ENCODE measurements at regions not wholly inside any gene's neighbourhood (a gene's known extent, or its start where the extent isn't known, plus 50 kb on each side); places are given as distances from the start of the nearest gene placed in this dataset.

DNA sequence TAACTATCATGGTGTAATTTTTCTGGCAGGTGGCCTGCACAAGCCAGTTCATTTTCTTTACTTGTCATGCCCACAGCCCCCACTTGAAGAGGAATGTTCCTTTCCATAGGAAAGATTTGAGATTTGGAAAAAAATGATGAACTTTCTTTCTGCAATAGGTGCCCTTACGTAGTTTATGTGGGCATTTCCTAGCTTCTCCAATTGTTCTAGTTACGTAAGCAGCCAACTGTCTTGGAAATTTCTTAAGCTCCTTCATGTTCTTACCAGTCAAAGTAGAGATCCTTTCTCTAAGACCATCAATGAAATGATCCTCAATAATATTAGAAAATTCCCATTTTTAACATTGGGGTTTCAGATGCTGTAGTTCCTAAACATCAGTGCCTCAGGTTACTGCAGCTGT lies 109.5 kb upstream of the F3 start:
- no peak for DNase-seq (ENCODE audit: low read depth, low spot score)
- no peak overlapping the region for H3K27ac ChIP-seq

DNA sequence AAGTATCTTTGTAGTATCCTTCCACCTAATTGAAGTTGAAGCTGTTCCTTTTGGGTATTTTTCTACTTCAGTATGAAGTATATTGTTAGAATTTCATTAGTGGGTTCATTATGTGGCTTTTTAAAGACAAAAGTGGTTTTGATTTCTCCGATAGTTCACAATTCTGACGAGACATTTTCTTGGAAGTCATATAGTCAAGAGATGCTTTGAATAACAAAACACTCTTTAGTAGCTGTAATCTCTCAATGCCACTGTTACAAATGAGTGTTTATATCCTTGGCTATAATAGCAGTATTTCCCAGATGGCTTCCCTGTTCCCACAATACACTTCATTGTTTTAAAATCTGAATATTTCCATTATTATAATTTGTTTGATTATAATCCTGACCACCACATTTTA lies 108.7 kb upstream of the F3 start:
- peak overlapping the region; percentile 99 for H3K27ac ChIP-seq
- DNase-seq (ENCODE audit: low read depth, low spot score): no peak

DNA sequence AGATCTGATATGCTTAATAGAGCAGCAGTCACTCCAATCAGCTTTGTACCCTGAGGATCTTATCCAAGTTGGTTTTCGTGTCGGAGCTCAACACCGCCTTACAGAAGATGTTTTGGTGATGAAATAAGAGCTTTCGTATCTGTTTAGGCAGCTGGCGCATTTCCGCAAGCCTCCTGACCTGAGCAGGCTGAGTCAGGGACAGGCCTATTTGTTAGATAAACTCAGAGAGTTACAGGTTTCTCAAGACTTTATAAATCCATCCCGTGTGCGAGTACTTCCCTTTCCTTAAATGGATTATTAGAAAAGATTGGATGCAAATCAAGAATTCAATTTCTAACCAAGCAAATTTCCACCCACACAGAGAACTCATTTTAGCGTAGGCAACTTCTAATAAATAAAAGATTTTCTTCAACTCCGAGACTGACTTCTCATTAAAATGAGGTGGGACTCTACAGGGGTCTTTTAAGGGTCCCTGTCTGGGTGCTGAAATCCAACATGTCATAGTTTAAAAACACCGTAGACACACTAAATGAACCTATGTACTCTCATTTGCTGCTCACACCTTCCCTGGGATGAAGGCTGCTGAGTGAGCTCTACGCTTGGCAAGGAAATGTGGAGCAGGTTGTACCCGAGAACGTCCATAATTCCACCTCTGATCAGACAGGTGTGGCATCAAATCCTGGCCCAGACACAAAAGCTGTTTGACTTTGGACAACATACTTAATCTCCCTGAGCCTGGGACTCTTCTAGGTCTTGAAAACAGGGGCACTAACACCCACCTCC lies 106.9 kb upstream of the F3 start:
- H3K27ac ChIP-seq: peak overlapping the region; percentile 99
- DNase-seq (ENCODE audit: low read depth, low spot score): peak; percentile 97

DNA sequence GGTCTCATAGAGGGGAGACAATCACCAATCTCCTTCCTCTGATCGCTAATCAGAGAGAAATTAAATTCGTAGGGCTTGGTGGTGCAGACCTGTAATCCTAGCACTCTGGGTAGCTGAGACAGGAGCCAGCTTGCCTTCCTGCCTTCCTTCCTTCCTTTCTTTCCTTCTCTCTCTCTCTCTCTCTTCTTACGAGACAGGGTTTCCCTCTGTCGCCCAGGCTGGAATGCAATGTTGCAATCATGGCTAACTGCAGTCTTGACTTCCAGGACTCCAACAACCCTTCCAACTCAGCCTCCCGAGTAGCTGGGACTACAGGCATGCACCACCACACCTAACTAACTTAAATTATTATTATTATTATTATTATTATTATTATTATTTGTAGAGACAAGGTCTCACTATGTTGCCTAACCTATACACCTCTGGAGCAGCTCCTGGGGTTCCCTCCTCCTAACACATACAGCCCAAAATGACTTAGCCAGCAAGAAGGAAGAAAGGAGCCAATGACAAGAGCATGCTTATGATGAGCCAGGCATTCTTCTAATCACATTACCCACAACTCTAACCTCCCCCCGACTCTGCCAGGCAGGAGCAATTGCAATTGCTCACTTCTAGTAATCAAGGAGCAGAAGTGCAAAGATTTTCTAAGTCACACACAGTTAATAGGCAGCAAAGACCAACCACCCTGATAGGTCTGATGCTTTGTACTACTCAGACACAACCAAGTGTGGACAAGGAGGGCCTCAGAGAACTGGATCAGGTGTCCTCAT lies 105.4 kb upstream of the F3 start:
- DNase-seq (ENCODE audit: low read depth, low spot score): no peak
- H3K27ac ChIP-seq: peak overlapping the region; percentile 99

DNA sequence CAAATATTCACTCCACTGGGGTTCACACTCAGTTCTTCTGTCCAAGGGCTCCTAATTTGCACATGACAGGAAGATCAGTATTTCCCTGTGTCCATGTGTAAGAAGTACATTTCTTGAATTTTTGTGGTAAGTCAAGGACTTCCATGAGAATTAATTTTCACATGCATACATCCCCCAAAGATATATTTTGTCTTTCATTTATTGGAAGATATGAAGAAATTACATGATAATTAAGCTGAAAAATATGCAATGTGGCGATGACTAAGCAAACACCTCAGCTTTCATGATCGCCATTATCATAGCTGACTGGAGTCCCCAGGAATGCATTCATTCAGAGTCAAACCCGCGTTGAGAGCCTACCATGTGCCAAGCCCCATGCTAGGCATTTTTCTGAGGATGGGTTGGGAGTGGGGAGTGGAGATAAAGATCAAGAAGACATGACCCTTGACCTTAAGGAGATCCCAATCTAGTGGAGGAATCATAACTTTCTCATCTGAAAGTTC lies 104.6 kb upstream of the F3 start:
- peak overlapping the region; percentile 99 for H3K27ac ChIP-seq
- DNase-seq (ENCODE audit: low read depth, low spot score): peak; percentile 68

DNA sequence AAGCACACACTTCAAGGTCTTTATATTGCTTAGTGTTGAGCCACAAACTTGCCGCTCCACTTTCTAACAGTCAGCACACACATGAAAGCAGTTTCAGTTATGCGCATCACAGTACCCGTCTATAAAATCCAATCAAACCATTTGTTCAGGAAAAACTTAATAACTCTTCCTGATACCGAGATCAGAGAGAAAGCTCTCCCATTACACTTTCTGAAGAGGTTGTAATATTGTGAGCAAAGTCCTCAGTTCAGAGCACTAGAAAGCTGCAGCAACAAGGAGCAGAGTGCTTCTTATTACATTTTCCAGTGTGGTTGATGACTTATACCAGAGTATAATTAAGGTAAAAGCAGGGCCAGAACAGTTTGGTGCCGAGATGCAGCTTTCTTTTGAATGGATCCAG lies 102.8 kb upstream of the F3 start:
- no peak for DNase-seq (ENCODE audit: low read depth, low spot score)

DNA sequence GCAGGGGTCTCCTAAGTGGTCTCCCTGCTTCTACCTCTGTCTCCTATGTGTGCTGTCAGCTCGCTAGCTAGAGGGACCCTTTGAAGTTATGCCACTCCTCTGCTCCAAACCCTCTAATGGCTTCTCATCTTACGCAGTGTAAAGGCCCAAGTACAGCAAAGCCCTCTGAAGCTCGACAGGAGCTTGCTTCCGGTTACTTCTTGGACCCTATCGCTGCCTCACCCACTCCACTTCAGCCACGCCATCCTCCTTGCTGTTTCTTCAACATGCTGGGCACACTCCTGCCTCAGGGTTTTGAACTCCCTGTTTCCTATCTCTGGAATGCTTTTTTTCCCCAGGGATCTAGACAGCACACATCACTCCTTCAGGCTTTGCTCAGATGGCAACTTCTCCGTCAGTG lies 102.3 kb upstream of the F3 start:
- DNase-seq (ENCODE audit: low read depth, low spot score): no peak
- H3K27ac ChIP-seq: peak overlapping the region; percentile 79

More for the DNA sequence above, 102.8 kb upstream of the F3 start:
- H3K27ac ChIP-seq: peak overlapping the region; percentile 99

DNA sequence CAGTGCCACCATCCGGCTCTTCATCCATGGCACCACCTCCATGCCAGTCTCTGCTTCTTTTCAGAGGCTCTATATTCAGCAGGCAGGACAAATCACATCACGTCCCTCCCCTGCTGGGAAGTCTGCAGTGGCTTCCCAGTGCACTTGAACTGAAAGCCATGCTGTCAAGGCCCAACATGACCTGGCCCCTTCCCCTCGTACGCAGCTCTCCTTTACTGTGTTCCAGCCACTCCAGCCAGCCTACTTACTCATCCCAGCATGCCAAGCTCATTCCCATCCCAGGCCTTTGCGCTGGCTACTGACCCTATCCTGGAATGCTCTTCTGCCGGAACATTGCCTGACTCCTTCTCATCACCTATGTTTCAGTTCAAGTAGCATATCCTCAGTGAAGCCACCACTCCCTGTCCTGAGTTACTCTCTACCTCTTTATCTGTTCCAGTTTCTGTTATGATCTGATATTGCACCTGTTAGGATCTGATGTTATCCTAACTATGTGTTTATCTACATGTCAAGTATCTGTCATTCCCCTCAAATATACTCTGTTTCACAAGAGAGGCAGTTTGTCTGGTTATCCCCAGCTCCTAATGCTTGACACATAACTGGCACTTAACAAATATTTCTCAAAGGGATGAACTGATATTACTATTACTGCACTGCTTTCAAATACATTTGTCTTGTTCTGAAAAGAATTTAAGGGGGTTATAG lies 101.2 kb upstream of the F3 start:
- no peak for DNase-seq (ENCODE audit: low read depth, low spot score)
- H3K27ac ChIP-seq: peak overlapping the region; percentile 79

DNA sequence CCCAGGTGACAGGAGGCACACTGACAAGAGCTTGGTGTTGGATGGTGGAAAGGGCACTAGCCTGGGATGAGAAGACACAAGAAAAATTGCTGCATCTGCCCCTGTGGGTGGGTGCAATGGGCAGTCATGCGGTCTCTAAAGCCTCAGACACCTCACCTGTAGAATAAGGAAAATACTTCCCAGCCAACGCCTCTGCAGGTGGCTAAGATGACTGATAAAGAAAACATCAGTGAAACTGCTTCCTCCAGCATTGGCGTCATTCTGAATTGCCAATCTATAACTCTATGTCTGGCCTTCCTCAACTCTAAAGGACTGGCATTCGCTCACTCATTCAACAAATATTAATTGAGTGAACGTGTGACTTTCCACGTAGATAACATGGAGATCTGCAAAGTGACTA lies 100.4 kb upstream of the F3 start:
- peak; percentile 64 for DNase-seq (ENCODE audit: low read depth, low spot score)
- H3K27ac ChIP-seq: peak overlapping the region; percentile 79

DNA sequence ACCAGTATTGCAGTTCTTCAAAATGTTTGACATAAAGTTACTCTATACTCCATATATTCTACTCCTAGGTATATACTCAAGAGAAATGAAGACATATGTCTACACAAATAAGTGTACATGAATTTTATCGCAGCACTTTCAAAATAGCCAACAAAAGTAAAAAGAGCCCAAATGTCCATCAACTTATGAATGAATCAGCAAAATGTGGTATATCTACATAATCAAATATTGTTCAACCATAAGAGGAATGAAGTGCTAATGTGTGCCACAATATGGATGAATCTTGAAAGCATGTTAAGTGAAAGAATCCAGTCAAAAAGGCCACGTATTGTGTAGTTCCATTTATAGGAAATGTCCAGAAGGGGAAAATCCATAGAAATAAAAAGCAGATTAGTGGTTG lies 98.6 kb upstream of the F3 start:
- peak overlapping the region; percentile 79 for H3K27ac ChIP-seq
- no peak for DNase-seq (ENCODE audit: low read depth, low spot score)

DNA sequence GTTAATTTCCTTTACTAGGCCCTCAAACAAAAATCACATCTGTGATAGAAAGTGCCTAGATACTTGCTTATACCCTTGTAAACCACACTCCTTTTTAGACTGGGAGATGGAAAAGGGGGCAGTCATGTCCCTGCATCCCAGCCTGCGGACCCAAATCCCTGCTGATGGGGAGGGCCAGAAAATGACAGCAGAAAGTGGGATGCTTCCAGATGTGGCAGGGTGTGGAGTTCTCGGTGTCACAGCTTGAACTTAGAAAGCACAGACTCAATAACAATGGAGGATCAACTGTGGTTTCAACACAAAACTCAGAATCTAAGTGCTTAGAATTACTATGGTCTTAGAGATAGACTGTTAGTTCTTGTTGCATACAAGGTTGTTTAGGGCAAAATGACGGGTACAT lies 95.6 kb upstream of the F3 start:
- H3K27ac ChIP-seq: peak overlapping the region; percentile 54
- no peak for DNase-seq (ENCODE audit: low read depth, low spot score)

DNA sequence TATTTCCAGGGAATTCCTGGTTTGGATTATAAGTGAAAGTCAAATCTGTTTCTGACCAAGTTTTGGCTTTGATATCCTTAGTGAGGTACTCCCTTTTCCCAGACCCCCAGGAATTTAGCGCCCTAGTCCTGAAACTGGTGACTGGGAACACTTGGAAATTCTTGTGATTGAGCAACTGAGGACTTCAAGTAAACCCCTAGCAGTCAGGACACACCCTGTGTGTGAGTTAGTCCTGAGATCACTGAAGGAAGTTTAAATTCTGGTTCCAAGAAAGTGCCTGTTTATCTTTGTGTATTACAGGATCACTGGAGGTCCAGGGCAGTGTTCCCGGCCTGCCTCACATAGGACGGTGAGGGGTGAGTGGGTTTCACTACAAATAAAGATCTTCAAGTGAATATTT lies 95.1 kb upstream of the F3 start:
- no peak for DNase-seq (ENCODE audit: low read depth, low spot score)
- peak overlapping the region; percentile 54 for H3K27ac ChIP-seq

DNA sequence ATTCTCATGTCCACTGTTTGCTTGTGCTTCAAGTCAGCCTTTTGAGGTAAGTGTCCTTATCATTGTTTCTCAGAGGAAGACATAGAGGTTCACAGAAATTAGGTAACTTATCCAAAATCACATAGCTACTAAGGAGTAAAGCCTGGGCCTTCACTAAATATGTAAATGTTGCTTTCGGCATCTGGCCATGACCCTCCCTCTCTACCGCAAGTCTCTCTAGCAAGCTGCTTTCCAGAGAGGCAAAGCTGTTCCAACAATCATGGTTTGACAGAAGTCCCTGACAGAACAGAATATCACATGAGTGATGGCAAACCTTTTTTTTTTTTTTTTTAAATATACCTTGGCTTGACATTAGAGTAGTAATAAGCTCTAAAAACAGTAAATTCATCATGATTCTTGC lies 94.5 kb upstream of the F3 start:
- H3K27ac ChIP-seq: peak overlapping the region; percentile 54
- no peak for DNase-seq (ENCODE audit: low read depth, low spot score)

DNA sequence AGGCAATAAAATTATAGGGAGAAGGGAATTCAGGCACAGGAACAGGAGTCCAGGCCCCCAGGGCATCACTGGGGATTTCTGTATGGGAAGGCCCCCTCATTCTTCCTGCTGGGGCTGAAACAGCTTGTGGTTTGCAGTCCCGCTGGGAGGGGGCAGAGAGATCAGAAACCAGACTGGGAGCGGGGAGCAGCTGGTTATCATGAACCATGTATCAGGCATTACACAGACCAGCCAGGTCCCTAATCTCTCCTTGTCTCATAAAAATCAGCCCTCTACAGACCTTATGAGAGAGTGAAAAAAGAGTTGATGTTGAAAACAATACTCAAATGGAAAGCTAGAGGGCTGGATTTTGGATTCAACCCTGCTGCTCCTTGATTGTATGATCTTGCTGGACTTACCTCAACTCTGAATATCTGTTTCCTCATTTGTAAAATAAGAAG lies 93.4 kb upstream of the F3 start:
- peak overlapping the region; percentile 7 for H3K27ac ChIP-seq
- DNase-seq (ENCODE audit: low read depth, low spot score): no peak

DNA sequence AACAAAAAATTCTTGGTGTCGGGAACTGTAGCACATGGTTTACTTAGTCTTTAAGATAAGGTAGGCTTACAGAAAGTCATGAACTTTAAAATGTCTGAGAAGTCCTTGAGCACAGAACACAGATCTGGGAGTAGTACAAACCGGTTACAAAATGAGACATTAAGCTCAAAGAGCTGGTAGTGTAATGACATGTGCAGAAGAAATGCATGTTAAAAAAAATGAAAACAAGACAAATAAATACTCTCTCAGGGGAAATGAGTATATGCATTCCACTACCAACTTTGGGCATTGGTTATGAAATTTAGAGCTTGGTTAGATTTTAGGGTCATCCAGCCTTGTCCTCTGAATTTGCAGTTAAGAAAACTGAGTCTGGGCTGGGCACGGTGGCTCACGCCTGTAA lies 91.5 kb upstream of the F3 start:
- H3K27ac ChIP-seq: no peak overlapping the region
- no peak for DNase-seq (ENCODE audit: low read depth, low spot score)

DNA sequence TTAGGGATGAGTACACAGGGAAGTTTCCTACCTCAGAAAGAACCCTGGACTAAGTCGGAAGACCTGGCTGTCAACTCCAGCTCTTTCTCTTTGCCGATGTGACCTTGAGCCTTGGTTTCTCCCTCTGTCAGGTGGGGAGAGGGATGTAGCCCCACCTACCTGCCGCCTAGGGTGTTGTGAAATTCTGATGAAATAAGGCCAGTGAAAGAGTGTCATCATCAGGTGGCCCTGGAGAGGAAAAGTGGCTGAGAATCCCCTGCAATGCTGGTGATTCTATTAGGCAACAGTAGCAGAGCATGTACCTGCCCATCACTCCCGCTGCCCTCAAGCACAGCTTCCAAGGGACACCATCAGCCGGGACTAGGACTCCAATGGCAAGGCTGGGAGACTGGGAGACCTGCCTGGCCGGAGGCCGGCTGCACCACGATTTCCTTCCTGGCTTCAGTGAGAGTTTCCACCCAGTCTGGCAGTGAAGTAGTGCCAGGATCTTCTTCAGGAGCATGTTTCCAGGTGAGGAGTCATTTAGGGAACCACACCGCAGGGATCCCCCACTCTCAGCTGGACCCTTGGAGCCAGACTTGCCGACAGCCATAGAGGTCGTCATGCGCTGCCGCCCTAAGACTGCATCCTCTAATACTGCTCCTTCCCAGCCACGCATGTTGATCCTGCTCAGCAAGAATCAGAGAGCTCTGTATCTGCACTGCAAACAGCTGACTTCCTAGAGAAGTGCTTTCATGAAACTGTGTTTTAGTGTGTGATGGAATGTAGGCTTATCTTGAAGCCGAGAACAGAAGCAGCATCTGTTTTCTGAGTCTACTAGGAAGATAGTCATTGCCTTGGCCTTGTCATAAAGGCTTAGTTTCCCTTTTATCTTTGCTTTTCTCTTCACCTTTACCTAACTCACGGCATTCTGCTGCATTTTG lies 88.0 kb upstream of the F3 start:
- no peak overlapping the region for H3K27ac ChIP-seq
- no peak for DNase-seq (ENCODE audit: low read depth, low spot score)

DNA sequence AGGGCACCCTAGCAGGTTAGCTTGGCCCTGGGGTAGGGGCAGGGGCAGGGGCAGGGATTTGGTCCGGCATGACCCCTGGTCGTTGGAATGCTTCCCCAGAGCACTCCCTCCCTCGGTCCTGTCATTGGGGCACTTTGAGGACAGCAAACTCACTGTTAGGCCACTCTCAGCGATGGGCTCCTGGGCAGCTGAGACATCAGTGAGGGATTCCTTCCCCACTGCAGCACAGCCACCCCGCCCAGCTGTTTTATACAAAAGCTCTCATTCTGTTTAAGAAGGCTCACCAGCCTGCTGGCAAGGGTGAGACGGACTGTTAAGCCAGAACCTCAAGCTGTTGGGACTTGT lies 86.9 kb upstream of the F3 start:
- DNase-seq (ENCODE audit: low read depth, low spot score): no peak
- no peak overlapping the region for H3K27ac ChIP-seq

DNA sequence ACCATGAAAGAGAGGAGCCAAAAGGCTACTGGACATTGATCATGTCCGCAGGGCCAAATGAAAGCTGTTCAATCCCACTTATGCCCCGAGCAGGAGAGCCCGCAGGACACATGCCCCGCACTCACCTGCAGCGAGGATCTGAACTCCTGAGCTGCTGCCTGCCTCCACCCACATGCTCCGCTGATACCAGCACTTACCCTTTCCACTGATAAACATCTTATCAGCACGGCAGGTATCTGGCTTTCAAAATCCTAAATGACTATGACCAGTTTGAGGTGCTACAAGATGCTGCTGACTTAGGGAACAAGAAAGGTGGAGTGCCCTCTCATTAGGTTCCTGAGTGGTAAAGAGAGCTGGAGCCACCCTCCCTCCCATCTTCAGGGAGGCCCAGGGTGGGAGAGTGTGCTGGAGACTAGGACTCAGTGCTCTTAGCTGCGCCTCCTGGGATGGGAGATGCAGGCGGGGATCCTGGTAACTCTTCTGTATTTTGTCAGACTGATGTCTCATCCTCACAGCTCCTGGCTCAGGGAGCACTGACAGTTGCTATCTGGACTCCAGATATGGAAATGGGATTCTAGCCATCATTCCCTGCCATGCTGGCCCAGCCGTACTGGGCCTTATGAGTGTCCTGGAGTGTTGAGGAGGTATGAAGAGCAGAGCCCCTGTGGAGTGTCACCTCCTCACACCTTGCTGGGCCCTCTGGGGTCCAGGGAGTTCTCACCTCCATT lies 86.4 kb upstream of the F3 start:
- no peak for DNase-seq (ENCODE audit: low read depth, low spot score)
- H3K27ac ChIP-seq: no peak overlapping the region

DNA sequence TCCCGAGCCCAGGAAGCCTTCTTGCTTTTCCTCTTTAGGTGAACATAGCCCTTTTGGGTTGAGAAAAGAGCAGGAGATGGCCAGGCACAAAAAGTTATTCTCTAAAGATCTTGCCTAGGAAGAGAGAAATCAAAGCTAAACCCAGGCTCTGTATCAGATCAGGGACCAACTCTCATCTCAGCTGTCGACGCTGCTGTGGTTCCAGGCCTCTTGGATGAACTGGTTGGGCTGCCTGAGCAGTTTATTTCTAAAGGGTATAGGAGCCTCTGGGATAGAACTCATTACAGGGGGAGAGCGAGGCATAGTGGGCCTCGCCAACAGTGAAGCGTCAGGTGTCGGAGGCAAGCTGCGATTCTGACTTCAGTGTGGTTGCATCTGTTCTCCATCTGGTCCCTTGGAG lies 82.6 kb upstream of the F3 start:
- no peak for DNase-seq (ENCODE audit: low read depth, low spot score)
- peak overlapping the region; percentile 100 for H3K27ac ChIP-seq
